Adrenal gland (tissue), 5 donors: ENCODE measurements at regions not wholly inside any gene's neighbourhood (a gene's known extent, or its start where the extent isn't known, plus 50 kb on each side); places are given as distances from the start of the nearest gene placed in this dataset.

Experiments
- POLR2A ChIP-seq, 2 donors: fragments of 450-650 bp; IDR thresholded peaks; one replicate each; pipeline ENCODE4 v1.6.1; 2017; ENCODE audit warnings: antibody characterized with exemption in 2 of 2, mild to moderate bottlenecking in 2 of 2, moderate library complexity in 1 of 2
- TF ChIP-seq, protein P1 (sequence below), 6 experiments: fragments of 450-650 bp in 4 of 6; fragments of 200-600 bp in 2 of 6; sonication (generic) in 1 of 6; IDR thresholded peaks; 1 replicate in 5 of 6; 2 replicates in 1 of 6; pipeline versions ENCODE4 v1.5.1 to v1.8.0; 2016 to 2021; ENCODE audit warnings: antibody characterized with exemption in 6 of 6, mild to moderate bottlenecking in 2 of 6, moderate library complexity in 1 of 6
- donor health status: DM: no; HTN: no; CAD: no.

DNA sequence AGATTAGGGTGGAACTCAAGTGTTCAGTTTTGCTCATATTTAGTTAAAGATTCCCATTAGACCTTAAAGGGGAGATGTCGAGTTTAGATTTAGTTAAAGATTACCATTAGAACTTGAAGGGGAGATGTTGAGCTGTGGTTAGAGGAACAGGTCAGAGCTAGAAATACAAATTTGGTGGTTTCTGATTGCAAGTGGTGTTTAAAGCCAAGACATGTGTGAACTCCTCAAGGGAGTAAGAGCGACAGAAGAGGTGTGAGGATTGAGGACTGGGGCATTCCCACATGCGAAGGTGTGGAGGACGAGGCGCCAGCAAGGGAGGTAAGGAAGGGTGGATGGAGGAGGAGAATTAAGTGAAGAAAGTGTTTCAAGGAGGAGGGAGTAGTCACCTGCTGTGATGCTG lies 168.6 kb downstream of the IER5 start:
- TF ChIP-seq, protein P1, sequence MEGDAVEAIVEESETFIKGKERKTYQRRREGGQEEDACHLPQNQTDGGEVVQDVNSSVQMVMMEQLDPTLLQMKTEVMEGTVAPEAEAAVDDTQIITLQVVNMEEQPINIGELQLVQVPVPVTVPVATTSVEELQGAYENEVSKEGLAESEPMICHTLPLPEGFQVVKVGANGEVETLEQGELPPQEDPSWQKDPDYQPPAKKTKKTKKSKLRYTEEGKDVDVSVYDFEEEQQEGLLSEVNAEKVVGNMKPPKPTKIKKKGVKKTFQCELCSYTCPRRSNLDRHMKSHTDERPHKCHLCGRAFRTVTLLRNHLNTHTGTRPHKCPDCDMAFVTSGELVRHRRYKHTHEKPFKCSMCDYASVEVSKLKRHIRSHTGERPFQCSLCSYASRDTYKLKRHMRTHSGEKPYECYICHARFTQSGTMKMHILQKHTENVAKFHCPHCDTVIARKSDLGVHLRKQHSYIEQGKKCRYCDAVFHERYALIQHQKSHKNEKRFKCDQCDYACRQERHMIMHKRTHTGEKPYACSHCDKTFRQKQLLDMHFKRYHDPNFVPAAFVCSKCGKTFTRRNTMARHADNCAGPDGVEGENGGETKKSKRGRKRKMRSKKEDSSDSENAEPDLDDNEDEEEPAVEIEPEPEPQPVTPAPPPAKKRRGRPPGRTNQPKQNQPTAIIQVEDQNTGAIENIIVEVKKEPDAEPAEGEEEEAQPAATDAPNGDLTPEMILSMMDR (IDR thresholded peaks at IDR 0.05): no peak
- TF ChIP-seq POLR2A (IDR thresholded peaks at IDR 0.05): no peak
